Activated CD8-positive, alpha-beta memory T cell treated with anti-CD3 and anti-CD28 coated beads, Interleukin-2, amount 50 U/mL, for 48 hours (primary cell): ENCODE measurements at regions not wholly inside any gene's neighbourhood (a gene's known extent, or its start where the extent isn't known, plus 50 kb on each side); places are given as distances from the start of the nearest gene placed in this dataset.

Source experiments
- DNase-seq: peaks from one replicate; pipeline ENCODE4 v3.0.0-alpha.2; 2020

DNA sequence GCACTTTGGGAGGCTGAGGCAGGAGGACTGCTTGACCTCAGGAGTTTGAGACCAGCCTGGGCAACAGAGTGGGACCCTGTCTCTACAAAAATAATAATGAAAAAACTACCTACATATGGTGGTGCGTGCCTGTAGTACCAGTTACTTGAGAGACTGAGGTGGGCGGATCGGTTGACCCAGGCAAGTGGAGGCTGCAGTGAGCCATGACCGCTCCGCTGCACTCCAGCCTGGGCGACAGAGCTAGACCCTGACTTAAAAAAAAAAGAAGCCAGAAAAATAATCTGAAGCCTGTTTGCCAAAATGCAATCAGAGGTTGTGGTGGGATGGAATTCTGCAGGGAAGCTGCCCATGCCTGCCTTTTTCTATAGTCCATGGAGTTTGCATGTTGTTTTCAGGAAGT is 50.4 kb upstream of the GGTA1 start:
- no peak for DNase-seq

- peak; percentile 93 for DNase-seq
These were observed 51.2 kb upstream of the GGTA1 start for GRCh38 chr9:121550569-121551512.

DNA sequence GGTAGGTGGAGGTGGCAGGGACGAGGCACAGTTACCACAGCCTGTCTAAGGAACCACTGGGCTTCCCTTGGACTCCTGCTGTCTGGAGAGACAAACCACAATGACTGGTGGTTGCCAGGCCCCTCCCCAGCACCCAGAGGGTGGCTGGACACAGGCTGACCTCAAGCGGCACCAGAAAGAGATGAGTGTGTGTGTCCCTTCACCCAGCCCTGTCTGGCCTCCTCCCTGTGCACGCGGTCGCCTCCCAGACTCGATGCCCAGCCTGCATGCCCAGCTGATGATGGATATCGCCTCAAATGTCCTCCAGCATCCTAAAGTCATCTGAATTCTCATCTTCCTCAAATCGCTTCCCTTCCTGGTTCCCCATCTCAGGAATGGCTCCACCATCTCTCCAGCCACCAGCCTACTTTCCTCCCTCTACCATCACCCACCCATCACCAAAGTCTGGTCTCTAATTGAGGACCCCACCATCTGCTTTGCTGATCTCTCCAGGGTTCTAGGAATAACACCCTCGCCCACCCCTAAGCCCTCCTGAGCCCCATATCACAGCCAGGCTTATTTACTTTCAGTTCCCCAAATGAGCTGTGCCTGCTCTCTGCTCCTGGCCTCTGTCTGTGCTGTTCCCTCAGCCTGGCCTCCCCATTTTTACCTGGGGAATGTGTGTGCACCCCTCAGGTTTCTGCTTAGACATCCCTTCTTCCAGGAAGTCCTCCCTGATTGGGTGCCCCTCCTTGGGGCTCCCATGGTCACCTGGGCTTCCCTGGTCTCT is 52.5 kb upstream of the GGTA1 start:
- DNase-seq, result no peak

GRCh38 chr9:121556082-121556481 is 56.4 kb upstream of the GGTA1 start:
- DNase-seq, result no peak

- no peak for DNase-seq
These were observed 56.9 kb upstream of the GGTA1 start for GRCh38 chr9:121556580-121556979.

DNA sequence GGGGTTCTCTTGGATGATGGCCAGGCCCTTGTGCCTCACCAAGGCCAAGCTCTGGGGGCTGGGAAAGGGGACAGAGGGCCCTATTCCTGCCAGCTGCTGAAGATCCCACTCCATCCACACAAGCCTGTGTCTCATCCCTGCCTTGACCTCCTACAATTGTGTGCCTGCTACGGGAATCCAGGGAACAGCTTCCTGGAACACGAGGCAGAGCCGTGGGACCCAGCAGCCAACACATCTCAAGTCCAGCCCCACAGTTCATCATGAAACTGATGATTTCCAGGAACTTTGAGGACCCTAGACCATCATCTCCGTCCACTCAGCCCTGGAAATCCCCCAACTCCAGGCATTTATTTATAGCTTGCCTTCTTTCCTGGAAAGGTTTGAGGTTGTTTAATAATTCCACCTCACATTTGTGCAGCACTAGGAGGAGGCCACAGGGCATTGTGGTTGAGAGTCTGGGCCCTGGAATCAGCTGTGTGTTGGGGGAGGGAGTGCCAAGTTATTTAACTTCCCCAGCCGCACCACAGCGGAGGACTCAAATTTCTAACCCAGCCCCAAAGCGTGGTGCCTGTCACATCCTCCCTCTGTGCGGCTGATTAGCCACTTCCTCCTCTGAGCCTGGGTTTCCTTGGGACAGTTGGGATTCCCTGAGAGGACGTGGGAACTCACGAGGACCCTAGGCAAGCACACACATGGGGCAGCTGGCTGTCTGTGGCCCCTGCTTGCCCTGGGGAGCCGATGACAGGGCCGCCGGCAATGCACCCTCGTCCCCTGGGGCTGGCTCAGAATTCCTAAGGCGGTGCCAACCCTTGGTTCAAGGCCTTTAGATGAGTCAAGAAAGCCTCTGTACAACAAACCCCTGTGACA is 58.2 kb upstream of the GGTA1 start:
- DNase-seq, result no peak

GRCh38 chr9:121558473-121558872 is 58.8 kb upstream of the GGTA1 start:
- DNase-seq, result no peak

DNA sequence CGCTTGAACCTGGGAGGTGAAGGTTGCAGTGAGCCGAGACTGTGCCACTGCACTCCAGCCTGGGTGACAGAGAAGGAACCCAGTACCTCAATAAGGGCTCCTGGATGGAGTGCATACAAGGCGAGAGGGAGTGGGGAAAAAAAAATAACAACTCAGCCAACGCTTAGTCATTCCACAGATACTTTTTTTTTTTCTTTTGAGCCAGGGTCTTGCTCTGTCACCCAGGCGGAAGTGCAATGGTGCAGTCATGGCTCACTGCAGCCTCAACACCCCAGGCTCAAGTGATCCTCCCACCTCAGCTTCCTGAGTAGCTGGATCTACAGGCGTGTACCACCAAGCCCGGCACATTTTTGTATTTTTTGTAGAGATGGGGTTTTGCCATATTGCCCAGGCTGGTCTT is 59.5 kb upstream of the GGTA1 start:
- no peak for DNase-seq

- no peak for DNase-seq
These were observed 61.3 kb upstream of the GGTA1 start for GRCh38 chr9:121560921-121561320.

GRCh38 chr9:121561385-121562222 is 62.0 kb upstream of the GGTA1 start:
- no peak for DNase-seq

GRCh38 chr9:121562301-121562700 is 62.7 kb upstream of the GGTA1 start:
- DNase-seq, result no peak

DNA sequence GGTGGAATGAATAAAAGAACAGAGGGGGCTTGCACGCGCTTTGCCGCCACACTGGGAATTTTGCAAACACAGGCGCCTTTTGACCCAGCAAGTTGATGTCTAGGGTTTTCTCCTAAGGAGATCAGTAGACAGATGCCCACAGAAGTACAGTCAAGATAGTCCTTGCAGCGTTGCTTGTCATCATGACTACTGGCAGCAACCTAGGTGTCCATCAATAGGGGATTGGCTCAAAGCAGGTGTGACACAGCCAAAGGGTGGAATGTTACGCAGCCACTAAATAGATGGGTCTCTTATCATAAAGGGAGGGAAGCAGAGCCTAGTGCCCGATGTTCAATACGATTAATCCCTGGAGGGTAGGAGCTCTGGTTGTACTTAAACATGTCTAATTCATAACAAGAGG is 63.8 kb upstream of the GGTA1 start:
- no peak for DNase-seq

DNA sequence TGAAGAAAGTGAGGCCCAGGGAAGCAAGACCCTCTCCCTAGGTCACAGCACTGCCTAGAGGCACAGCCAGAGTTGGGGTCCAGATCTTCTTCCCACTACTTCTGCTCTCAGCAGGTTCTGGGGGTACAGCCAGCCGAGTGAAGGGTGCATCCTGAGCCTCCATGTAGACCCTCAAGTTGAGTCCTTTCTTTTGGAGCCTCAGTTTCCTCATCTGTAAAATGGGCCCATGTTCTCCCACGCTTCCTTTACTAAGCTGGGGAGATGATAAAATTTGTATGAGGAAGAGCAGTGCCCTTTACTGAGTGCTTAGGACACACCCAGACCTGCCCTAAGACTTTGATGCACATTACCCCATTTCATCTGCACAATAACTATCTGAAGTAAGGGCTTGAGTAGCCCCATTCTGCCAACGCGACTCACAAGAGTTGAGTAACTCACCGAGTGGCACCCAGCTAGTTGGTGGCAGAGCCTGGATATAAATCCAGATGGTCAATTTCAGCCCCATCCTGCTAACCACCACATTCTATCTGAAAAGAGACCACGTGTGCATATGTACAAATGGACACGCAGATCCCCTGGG is 64.3 kb upstream of the GGTA1 start:
- no peak for DNase-seq

DNA sequence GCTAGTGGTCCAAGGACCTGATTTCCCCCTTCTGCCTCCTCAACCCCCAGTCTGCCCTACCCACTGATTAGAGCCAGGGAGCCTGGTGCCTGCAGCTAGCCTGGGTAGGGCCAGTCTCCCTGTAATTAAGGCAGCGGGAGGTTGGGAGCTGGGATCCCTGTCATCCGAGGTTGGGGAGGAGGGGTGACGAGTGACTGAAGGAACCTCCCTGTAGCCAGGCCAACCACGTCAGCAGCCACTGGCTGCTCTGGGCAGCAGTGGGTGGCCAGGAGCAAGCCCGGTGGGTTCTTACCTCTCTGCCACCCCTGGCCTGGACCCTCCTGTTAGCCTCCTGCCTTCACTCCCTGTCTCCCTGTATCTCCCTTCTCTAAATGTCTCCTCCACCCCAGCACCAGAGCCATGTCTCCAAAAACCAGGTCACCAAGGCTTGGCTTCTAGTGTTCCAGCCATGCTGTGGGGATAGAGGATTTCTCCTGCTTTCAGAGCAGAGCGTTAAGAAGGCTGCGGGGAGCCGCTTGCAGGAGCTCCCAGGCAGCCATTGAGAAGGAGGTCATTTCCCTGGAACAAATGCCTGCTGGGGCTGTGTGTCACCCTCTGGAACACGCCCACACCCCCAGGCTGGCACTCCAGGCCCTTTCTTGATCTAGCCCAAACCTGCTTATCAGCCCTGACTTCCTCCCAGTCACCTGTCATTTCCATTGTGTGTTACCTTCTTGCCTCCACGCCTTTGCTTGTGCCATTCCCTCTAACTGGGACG is 65.0 kb upstream of the GGTA1 start:
- DNase-seq, result no peak

DNA sequence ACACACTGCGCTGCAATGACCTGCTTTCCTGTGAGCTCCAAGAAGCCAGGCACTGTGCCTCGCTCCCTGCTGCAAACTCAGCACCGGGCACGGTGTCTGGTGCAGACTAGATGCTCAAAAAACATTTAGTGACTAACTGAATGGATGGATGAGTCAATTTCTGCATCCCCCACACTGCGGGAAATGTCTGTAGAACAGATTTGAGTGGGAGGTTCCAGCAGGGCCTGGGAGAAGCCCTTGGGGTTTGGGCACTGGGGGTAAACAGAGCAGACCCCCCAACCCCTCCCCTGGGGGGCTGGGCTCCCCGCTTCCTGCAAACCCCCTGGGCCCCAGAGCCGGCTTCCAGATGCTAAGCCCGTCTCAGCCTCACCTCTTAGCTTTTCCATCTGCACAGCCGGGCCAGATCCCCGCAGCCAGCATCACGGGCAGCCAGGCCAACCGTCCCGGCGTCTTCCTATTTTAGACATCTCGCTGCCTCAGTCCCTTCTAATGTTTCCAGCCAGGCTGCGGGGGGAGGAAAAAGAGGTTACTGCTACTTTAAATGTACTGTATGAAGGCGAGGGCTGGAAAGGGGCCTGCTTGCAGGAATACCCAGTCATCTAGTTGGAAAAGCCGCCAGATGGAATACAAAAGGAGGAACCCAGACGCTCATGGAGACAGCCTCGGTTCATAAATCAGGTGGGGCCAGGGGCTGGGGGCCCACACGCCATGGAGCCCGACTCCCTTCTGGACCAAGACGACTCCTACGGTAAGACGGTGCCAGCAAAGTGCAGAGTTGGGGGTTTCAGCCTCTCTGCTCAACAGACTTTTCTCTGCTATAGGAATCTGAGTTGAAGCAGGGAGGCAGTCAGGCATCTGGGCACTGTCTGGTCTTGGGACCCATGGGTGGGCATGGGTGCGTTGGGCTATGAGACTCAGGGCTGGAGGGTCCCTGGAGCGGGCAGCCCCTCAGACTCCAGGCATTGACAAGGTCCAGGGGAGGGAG is 67.1 kb upstream of the GGTA1 start:
- DNase-seq, result no peak

- DNase-seq, result no peak
These were observed 68.1 kb upstream of the GGTA1 start for GRCh38 chr9:121567500-121568342.

- DNase-seq, result no peak
These were observed 69.0 kb upstream of the GGTA1 start for GRCh38 chr9:121568343-121569265.

DNA sequence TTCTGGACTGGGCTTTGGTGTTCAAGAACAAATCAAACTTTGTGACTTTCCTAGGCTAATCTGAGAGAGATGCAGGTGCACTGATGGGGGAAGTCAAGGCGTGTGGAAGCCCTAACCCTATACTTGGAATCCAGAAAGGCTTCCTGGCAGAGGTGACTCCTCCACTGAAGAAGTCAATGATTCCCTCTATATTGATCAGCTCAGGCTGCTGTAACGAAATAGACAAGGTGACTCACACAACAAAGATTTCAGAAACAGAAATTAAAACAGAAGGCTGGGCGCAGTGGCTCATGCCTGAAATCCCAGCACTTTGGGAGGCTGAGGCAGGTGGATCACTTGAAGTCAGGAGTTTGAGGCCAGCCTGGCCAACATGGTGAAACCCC is 69.6 kb upstream of the GGTA1 start:
- DNase-seq, result no peak
